ENCODE measurements at regions not wholly inside any gene's neighbourhood (a gene's known extent, or its start where the extent isn't known, plus 50 kb on each side); places are given as distances from the start of the nearest gene placed in this dataset.
"Not testable (repeated sequence)": the region's sequence is repeated elsewhere in the genome, so short reads cannot be mapped to it uniquely, and the experiment has no call there.

- no peak overlapping the region for H3K27ac Mint-ChIP-seq
- H3K27me3 Mint-ChIP-seq: no peaks in the 10 kb centered on the region
- DNase-seq: no peak
- H3K4me1 Mint-ChIP-seq (ENCODE audit: low read depth): no peaks in the 10 kb centered on the region
- H3K9me3 Mint-ChIP-seq: peaks cover 78% of the 10 kb centered on the region
- no peak overlapping the region for H3K4me3 Mint-ChIP-seq
- H3K36me3 Mint-ChIP-seq (ENCODE audit: low read depth): peaks cover 3% of the 10 kb centered on the region
Measured at GRCh38 chr2:89821455-89821945, 1130.0 kb downstream of the RPIA start.

- H3K36me3 Mint-ChIP-seq (ENCODE audit: low read depth); H3K27me3 Mint-ChIP-seq; DNase-seq; H3K4me1 Mint-ChIP-seq (ENCODE audit: low read depth); H3K4me3 Mint-ChIP-seq; H3K27ac Mint-ChIP-seq: not testable (repeated sequence)
- H3K9me3 Mint-ChIP-seq: peaks cover 70% of the 10 kb centered on the region
Measured at GRCh38 chr2:89822342-89822741, 1130.9 kb downstream of the RPIA start.

- H3K27ac Mint-ChIP-seq: no peak overlapping the region
- peaks cover 58% of the 10 kb centered on the region for H3K9me3 Mint-ChIP-seq
- peaks cover 4% of the 10 kb centered on the region for H3K36me3 Mint-ChIP-seq (ENCODE audit: low read depth)
- DNase-seq: no peak
- no peaks in the 10 kb centered on the region for H3K4me1 Mint-ChIP-seq (ENCODE audit: low read depth)
- no peak overlapping the region for H3K4me3 Mint-ChIP-seq
- H3K27me3 Mint-ChIP-seq: no peaks in the 10 kb centered on the region
Measured at GRCh38 chr2:89823556-89823955, 1132.1 kb downstream of the RPIA start.

GRCh38 chr2:89825034-89825433 is 1133.6 kb downstream of the RPIA start:
- no peak overlapping the region for H3K4me3 Mint-ChIP-seq
- DNase-seq: no peak
- H3K9me3 Mint-ChIP-seq: peaks cover 50% of the 10 kb centered on the region
- H3K4me1 Mint-ChIP-seq (ENCODE audit: low read depth): no peaks in the 10 kb centered on the region
- H3K36me3 Mint-ChIP-seq (ENCODE audit: low read depth): peaks cover 8% of the 10 kb centered on the region
- no peaks in the 10 kb centered on the region for H3K27me3 Mint-ChIP-seq
- no peak overlapping the region for H3K27ac Mint-ChIP-seq

- not testable (repeated sequence) for H3K36me3 Mint-ChIP-seq (ENCODE audit: low read depth); H3K4me1 Mint-ChIP-seq (ENCODE audit: low read depth); H3K27me3 Mint-ChIP-seq; H3K27ac Mint-ChIP-seq; DNase-seq; H3K4me3 Mint-ChIP-seq
- peaks cover 41% of the 10 kb centered on the region for H3K9me3 Mint-ChIP-seq
Measured at GRCh38 chr2:89826741-89827140, 1135.3 kb downstream of the RPIA start.

- not testable (repeated sequence) for H3K36me3 Mint-ChIP-seq (ENCODE audit: low read depth); DNase-seq
Measured at GRCh38 chr2:89827829-89828228, 1136.4 kb downstream of the RPIA start.

GRCh38 chr2:89828416-89828815 is 1136.9 kb downstream of the RPIA start:
- peaks cover 12% of the 10 kb centered on the region for H3K36me3 Mint-ChIP-seq (ENCODE audit: low read depth)
- H3K9me3 Mint-ChIP-seq: peaks cover 28% of the 10 kb centered on the region
- H3K27ac Mint-ChIP-seq: not testable (repeated sequence)

More at GRCh38 chr2:89827829-89828228, 1136.4 kb downstream of the RPIA start:
- H3K27me3 Mint-ChIP-seq; H3K27ac Mint-ChIP-seq; H3K4me1 Mint-ChIP-seq (ENCODE audit: low read depth); H3K4me3 Mint-ChIP-seq: not testable (repeated sequence)
- H3K9me3 Mint-ChIP-seq: peaks cover 31% of the 10 kb centered on the region

GRCh38 chr2:89828961-89829631 is 1137.6 kb downstream of the RPIA start:
- not testable (repeated sequence) for H3K27ac Mint-ChIP-seq; H3K4me3 Mint-ChIP-seq; H3K4me1 Mint-ChIP-seq (ENCODE audit: low read depth); DNase-seq; H3K27me3 Mint-ChIP-seq
- Mint-ChIP-seq H3K9me3 (peaks cover 21% of the 10 kb centered on the region), H3K36me3 (ENCODE audit: low read depth) (peaks cover 12% of the 10 kb centered on the region)

More at GRCh38 chr2:89828416-89828815, 1136.9 kb downstream of the RPIA start:
- not testable (repeated sequence) for H3K27me3 Mint-ChIP-seq; H3K4me1 Mint-ChIP-seq (ENCODE audit: low read depth); DNase-seq; H3K4me3 Mint-ChIP-seq

- Mint-ChIP-seq H3K4me1 (ENCODE audit: low read depth) (no peaks in the 10 kb centered on the region), H3K4me3 (no peak overlapping the region), H3K27ac (no peak overlapping the region), H3K9me3 (peaks cover 16% of the 10 kb centered on the region), H3K36me3 (ENCODE audit: low read depth) (peaks cover 12% of the 10 kb centered on the region), H3K27me3 (no peaks in the 10 kb centered on the region)
- DNase-seq: no peak
Measured at GRCh38 chr2:89829828-89830227, 1138.4 kb downstream of the RPIA start.

- H3K27ac Mint-ChIP-seq: not testable (repeated sequence)
Measured at GRCh38 chr2:89830341-89831218, 1139.1 kb downstream of the RPIA start.

GRCh38 chr2:89831641-89832498 is 1140.4 kb downstream of the RPIA start:
- H3K27me3 Mint-ChIP-seq: no peaks in the 10 kb centered on the region
- no peak overlapping the region for H3K27ac Mint-ChIP-seq
- peaks cover 13% of the 10 kb centered on the region for H3K36me3 Mint-ChIP-seq (ENCODE audit: low read depth)
- no peaks in the 10 kb centered on the region for H3K4me1 Mint-ChIP-seq (ENCODE audit: low read depth)
- H3K9me3 Mint-ChIP-seq: peaks cover 22% of the 10 kb centered on the region
- H3K4me3 Mint-ChIP-seq: no peak overlapping the region
- DNase-seq: no peak

More at GRCh38 chr2:89830341-89831218, 1139.1 kb downstream of the RPIA start:
- H3K9me3 Mint-ChIP-seq: peaks cover 16% of the 10 kb centered on the region
- not testable (repeated sequence) for H3K4me3 Mint-ChIP-seq; DNase-seq; H3K27me3 Mint-ChIP-seq; H3K4me1 Mint-ChIP-seq (ENCODE audit: low read depth)
- peaks cover 12% of the 10 kb centered on the region for H3K36me3 Mint-ChIP-seq (ENCODE audit: low read depth)

- Mint-ChIP-seq H3K27me3 (no peaks in the 10 kb centered on the region), H3K4me1 (ENCODE audit: low read depth) (no peaks in the 10 kb centered on the region), H3K36me3 (ENCODE audit: low read depth) (peaks cover 13% of the 10 kb centered on the region), H3K9me3 (peaks cover 26% of the 10 kb centered on the region), H3K4me3 (no peak overlapping the region), H3K27ac (no peak overlapping the region)
- DNase-seq: no peak
Measured at GRCh38 chr2:89833116-89833779, 1141.8 kb downstream of the RPIA start.

GRCh38 chr2:89833780-89834117 is 1142.3 kb downstream of the RPIA start:
- H3K4me1 Mint-ChIP-seq (ENCODE audit: low read depth): no peaks in the 10 kb centered on the region
- H3K4me3 Mint-ChIP-seq: no peak overlapping the region
- H3K36me3 Mint-ChIP-seq (ENCODE audit: low read depth): peaks cover 13% of the 10 kb centered on the region
- H3K27me3 Mint-ChIP-seq: no peaks in the 10 kb centered on the region
- H3K27ac Mint-ChIP-seq: no peak overlapping the region
- DNase-seq: no peak
- peaks cover 29% of the 10 kb centered on the region for H3K9me3 Mint-ChIP-seq

GRCh38 chr2:89834306-89834705 is 1142.8 kb downstream of the RPIA start:
- no peak overlapping the region for H3K4me3 Mint-ChIP-seq
- DNase-seq: no peak
- peaks cover 10% of the 10 kb centered on the region for H3K36me3 Mint-ChIP-seq (ENCODE audit: low read depth)
- no peaks in the 10 kb centered on the region for H3K27me3 Mint-ChIP-seq
- H3K4me1 Mint-ChIP-seq (ENCODE audit: low read depth): no peaks in the 10 kb centered on the region
- H3K9me3 Mint-ChIP-seq: peaks cover 25% of the 10 kb centered on the region
- H3K27ac Mint-ChIP-seq: no peak overlapping the region
